GM10266 (cell line): ENCODE measurements at regions not wholly inside any gene's neighbourhood (a gene's known extent, or its start where the extent isn't known, plus 50 kb on each side); places are given as distances from the start of the nearest gene placed in this dataset.

Source experiments
- DNase-seq: peaks from one replicate; pipeline ENCODE4 v3.0.0; 2012; ENCODE audit errors: extremely low spot score
- CTCF ChIP-seq: IDR thresholded peaks from 2 replicates; pipeline ENCODE4 v1.5.1; 2012; ENCODE audit warnings: mild to moderate bottlenecking, low read depth; ENCODE audit not compliant: control insufficient read depth, insufficient read depth; ENCODE audit errors: missing control alignments

- no peak for TF ChIP-seq CTCF
- DNase-seq = no peak
These were observed 637.5 kb downstream of the NPHP4 start for GRCh38 chr1:5354681-5355080.

GRCh38 chr1:5351366-5351765, 640.9 kb downstream of the NPHP4 start:
- DNase-seq = no peak
- TF ChIP-seq CTCF = no peak

- DNase-seq = no peak
- TF ChIP-seq CTCF = no peak
These were observed 642.7 kb downstream of the NPHP4 start for GRCh38 chr1:5349526-5349925.

- no peak for DNase-seq
- no peak for TF ChIP-seq CTCF
These were observed 643.3 kb downstream of the NPHP4 start for GRCh38 chr1:5348732-5349465.

GRCh38 chr1:5347726-5348125, 644.5 kb downstream of the NPHP4 start:
- DNase-seq = no peak
- no peak for TF ChIP-seq CTCF

GRCh38 chr1:5345556-5345955, 646.7 kb downstream of the NPHP4 start:
- no peak for DNase-seq
- no peak for TF ChIP-seq CTCF

- TF ChIP-seq CTCF = no peak
- DNase-seq = no peak
These were observed 648.8 kb downstream of the NPHP4 start for GRCh38 chr1:5343256-5344020.
